SK-N-SH (cell line): ENCODE measurements at regions not wholly inside any gene's neighbourhood (a gene's known extent, or its start where the extent isn't known, plus 50 kb on each side); places are given as distances from the start of the nearest gene placed in this dataset.

Experiments
- CTCF ChIA-PET: fragments of 300-600, 350-600 bp; formaldehyde crosslinking; extraction: SDS; loops from one replicate; lab custom pipeline; 2021; lab: Yijun Ruan, JAX
- POLR2A ChIA-PET: fragments of 350-600 bp; sonication (Branson Sonifier 250); formaldehyde crosslinking; extraction: SDS; loops from one replicate; lab custom pipeline; 2020; ENCODE audit warnings: antibody characterized with exemption, inconsistent platforms; lab: Yijun Ruan, JAX
- DNase-seq: peaks from one replicate; pipeline ENCODE4 v3.0.0; 2012
- H2AFZ ChIP-seq: fragments of 200-600 bp; sonication (generic); 2 replicates; pipeline ENCODE4 v1.8.1; 2016; ENCODE audit warnings: antibody characterized with exemption, mild to moderate bottlenecking, low read depth
- H3F3A ChIP-seq: fragments of 200-600 bp; sonication (generic); replicated peaks from 2 replicates; pipeline ENCODE3; 2016; ENCODE audit warnings: antibody characterized with exemption, mild to moderate bottlenecking; ENCODE audit not compliant: insufficient read depth
- H3K27ac ChIP-seq, 2 experiments: fragments of 200-500 bp in 1 of 2; fragments of 200-600 bp in 1 of 2; sonication (Bioruptor generic) in 1 of 2; sonication (generic), shearing (Covaris generic) in 1 of 2; 2 replicates each; pipeline versions ENCODE4 v1.5.1 to v1.6.1; 2014 to 2016; ENCODE audit warnings: low read depth in 2 of 2, inconsistent platforms in 1 of 2, low read length in 1 of 2, mild to moderate bottlenecking in 1 of 2, mixed read lengths in 1 of 2
- H3K27me3 ChIP-seq: fragments of 200-600 bp; sonication (generic), shearing (Covaris generic); 2 replicates; pipeline ENCODE4 v1.6.1; 2016; ENCODE audit warnings: mixed run types; ENCODE audit not compliant: insufficient read depth
- H3K36me3 ChIP-seq, 2 experiments: fragments of 200-500 bp in 1 of 2; fragments of 200-600 bp in 1 of 2; sonication (Bioruptor generic) in 1 of 2; sonication (generic) in 1 of 2; replicated peaks in 1 of 2; 2 replicates each; pipeline versions ENCODE3 to v1.5.1; 2014 to 2016; ENCODE audit warnings: low read length in 1 of 2, mild to moderate bottlenecking in 1 of 2; ENCODE audit not compliant: insufficient read depth in 2 of 2, control insufficient read depth in 1 of 2
- H3K4me1 ChIP-seq, 2 experiments: fragments of 200-500 bp in 1 of 2; fragments of 200-600 bp in 1 of 2; sonication (Bioruptor generic) in 1 of 2; sonication (generic), shearing (Covaris generic) in 1 of 2; 2 replicates each; pipeline versions ENCODE4 v1.5.1 to v1.6.1; 2014 to 2016; ENCODE audit warnings: low read depth in 1 of 2, low read length in 1 of 2, mixed run types in 1 of 2; ENCODE audit not compliant: insufficient read depth in 2 of 2, control insufficient read depth in 1 of 2
- H3K4me2 ChIP-seq: fragments of 200-600 bp; sonication (generic), shearing (Covaris generic); 2 replicates; pipeline ENCODE4 v1.6.1; 2017; ENCODE audit warnings: mixed run types
- H3K4me3 ChIP-seq, 2 experiments: fragments of 200-500 bp in 1 of 2; fragments of 200-600 bp in 1 of 2; sonication (Bioruptor generic) in 1 of 2; sonication (generic), shearing (Covaris generic) in 1 of 2; 2 replicates each; pipeline versions ENCODE4 v1.5.1 to v1.8.1; 2014 to 2016; ENCODE audit warnings: low read depth in 2 of 2, inconsistent platforms in 1 of 2, low read length in 1 of 2, mild to moderate bottlenecking in 1 of 2, mixed read lengths in 1 of 2, moderate library complexity in 1 of 2
- H3K79me2 ChIP-seq: fragments of 200-600 bp; sonication (generic); 2 replicates; pipeline ENCODE4 v1.8.1; 2017; ENCODE audit warnings: mild to moderate bottlenecking; ENCODE audit not compliant: insufficient read depth
- H3K9ac ChIP-seq: fragments of 200-600 bp; sonication (generic); 2 replicates; pipeline ENCODE4 v1.6.1; 2017; ENCODE audit warnings: mixed run types
- H3K9me2 ChIP-seq: fragments of 200-600 bp; sonication (generic); 2 replicates; pipeline ENCODE4 v1.6.1; 2017; ENCODE audit warnings: mixed run types
- H3K9me3 ChIP-seq: fragments of 200-600 bp; sonication (generic); 2 replicates; pipeline ENCODE4 v1.6.1; 2017; ENCODE audit warnings: mixed run types, mild to moderate bottlenecking, moderate library complexity
- H4K20me1 ChIP-seq: fragments of 200-600 bp; sonication (generic); 2 replicates; pipeline ENCODE4 v1.6.1; 2017; ENCODE audit warnings: mild to moderate bottlenecking, mixed run types; ENCODE audit not compliant: insufficient read depth
- CHD2 ChIP-seq: fragments of 150-350 bp; IDR thresholded peaks from 2 replicates; pipeline ENCODE4 v1.6.1; 2018; ENCODE audit warnings: low read length; ENCODE audit not compliant: partially characterized antibody
- ELF1 ChIP-seq: IDR thresholded peaks from 2 replicates; pipeline ENCODE4 v1.4.0; 2012
- EP300 ChIP-seq, 2 experiments: IDR thresholded peaks; 2 replicates each; pipeline versions ENCODE4 v1.4.0 to v1.6.1; 2012; ENCODE audit warnings: borderline replicate concordance in 1 of 2, low read depth in 1 of 2, low read length in 1 of 2
- FOSL2 ChIP-seq: IDR thresholded peaks from 2 replicates; pipeline ENCODE4 v1.4.0; 2012; ENCODE audit warnings: low read depth, mild to moderate bottlenecking, moderate library complexity, borderline replicate concordance
- FOXJ3 ChIP-seq: sonication (generic); formaldehyde crosslinking; IDR thresholded peaks from 2 replicates; pipeline ENCODE4 v1.5.1; 2020; ENCODE audit warnings: mild to moderate bottlenecking, missing genetic modification reagents
- GABPA ChIP-seq: IDR thresholded peaks from 2 replicates; pipeline ENCODE4 v1.4.0; 2012; ENCODE audit warnings: low read depth, mild to moderate bottlenecking
- GATA2 ChIP-seq: sonication (generic); formaldehyde crosslinking; IDR thresholded peaks from 2 replicates; pipeline ENCODE4 v1.5.0; 2020; ENCODE audit warnings: mild to moderate bottlenecking, missing genetic modification reagents
- MEF2A ChIP-seq: IDR thresholded peaks from 2 replicates; pipeline ENCODE4 v1.4.0; 2012; ENCODE audit warnings: low read depth, borderline replicate concordance
- MXI1 ChIP-seq: IDR thresholded peaks from 2 replicates; pipeline ENCODE4 v1.6.1; 2012; ENCODE audit warnings: mild to moderate bottlenecking, low read depth, low read length, improper control_type of control experiment
- NFIC ChIP-seq: IDR thresholded peaks from 2 replicates; pipeline ENCODE4 v1.4.0; 2012; ENCODE audit warnings: borderline replicate concordance
- RFX5 ChIP-seq: IDR thresholded peaks from 2 replicates; pipeline ENCODE4 v1.6.1; 2012; ENCODE audit warnings: mild to moderate bottlenecking, improper control_type of control experiment, low read length
- SIN3A ChIP-seq: IDR thresholded peaks from 2 replicates; pipeline ENCODE4 v1.6.1; 2012; ENCODE audit warnings: low read depth, mild to moderate bottlenecking, low read length, moderate library complexity, borderline replicate concordance
- SMC3 ChIP-seq: IDR thresholded peaks from 2 replicates; pipeline ENCODE4 v1.6.1; 2012; ENCODE audit warnings: low read depth, low read length, improper control_type of control experiment
- TAF1 ChIP-seq: IDR thresholded peaks from 2 replicates; pipeline ENCODE4 v1.6.1; 2012; ENCODE audit warnings: low read depth, mild to moderate bottlenecking, low read length, moderate library complexity, borderline replicate concordance
- TCF12 ChIP-seq: IDR thresholded peaks from 2 replicates; pipeline ENCODE4 v1.4.0; 2012
- WGBS: methylation state at CpG from one replicate; pipeline ENCODE4 v1.1.6; 2017; ENCODE audit warnings: low lambda C conversion rate; 5-methylcytosine and 5-hydroxymethylcytosine counted together
- TF ChIP-seq, protein P1 (sequence below): fragments of 150-350 bp; IDR thresholded peaks from 2 replicates; pipeline ENCODE4 v1.6.1; 2016; ENCODE audit warnings: mild to moderate bottlenecking, low read depth, low read length
- TF ChIP-seq, protein P2 (sequence below): IDR thresholded peaks from 2 replicates; pipeline ENCODE4 v1.4.0; 2012; ENCODE audit warnings: low read depth
- TF ChIP-seq, protein P3 (sequence below): IDR thresholded peaks from 2 replicates; pipeline ENCODE4 v1.6.1; 2012; ENCODE audit warnings: mild to moderate bottlenecking, low read depth, low read length, moderate library complexity

DNA sequence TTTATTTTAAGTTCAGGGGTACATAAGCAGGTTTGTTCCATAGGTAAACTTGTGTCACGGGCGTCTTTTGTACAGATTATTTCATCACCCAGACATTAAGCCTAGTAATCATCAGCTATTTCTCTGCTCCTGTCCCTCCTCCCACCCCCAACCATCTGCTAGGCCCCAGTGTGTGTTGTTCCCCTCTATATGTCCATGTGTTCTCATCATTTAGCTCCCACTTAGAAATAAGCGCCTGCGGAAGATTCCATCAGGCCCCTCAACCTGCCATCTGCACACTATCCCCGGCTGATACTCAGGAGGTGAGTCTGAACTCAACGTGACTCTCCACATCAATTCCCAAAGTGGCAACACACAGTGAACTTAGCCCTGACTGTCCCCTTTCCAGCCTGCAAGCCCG is 228.0 kb upstream of the SYNDIG1 start:
- H3K9me3 ChIP-seq = no peaks in the 10 kb centered on the region
- no peak for TF ChIP-seq CHD2
- TF ChIP-seq, protein P1, sequence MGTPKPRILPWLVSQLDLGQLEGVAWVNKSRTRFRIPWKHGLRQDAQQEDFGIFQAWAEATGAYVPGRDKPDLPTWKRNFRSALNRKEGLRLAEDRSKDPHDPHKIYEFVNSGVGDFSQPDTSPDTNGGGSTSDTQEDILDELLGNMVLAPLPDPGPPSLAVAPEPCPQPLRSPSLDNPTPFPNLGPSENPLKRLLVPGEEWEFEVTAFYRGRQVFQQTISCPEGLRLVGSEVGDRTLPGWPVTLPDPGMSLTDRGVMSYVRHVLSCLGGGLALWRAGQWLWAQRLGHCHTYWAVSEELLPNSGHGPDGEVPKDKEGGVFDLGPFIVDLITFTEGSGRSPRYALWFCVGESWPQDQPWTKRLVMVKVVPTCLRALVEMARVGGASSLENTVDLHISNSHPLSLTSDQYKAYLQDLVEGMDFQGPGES = no peak
- no peak for TF ChIP-seq EP300 (IDR thresholded peaks at IDR 0.05; ENCODE audit: borderline replicate concordance in 1 of 2, low read depth in 1 of 2, low read length in 1 of 2)
- no peak for TF ChIP-seq TCF12
- no peak for TF ChIP-seq MEF2A
- no peak for TF ChIP-seq GABPA
- no peak for TF ChIP-seq MXI1
- TF ChIP-seq FOXJ3 (CRISPR knock-in tag) = no peak
- TF ChIP-seq NFIC = no peak
- no peak for TF ChIP-seq TAF1
- no peak for TF ChIP-seq GATA2 (CRISPR knock-in tag)
- TF ChIP-seq, protein P2, sequence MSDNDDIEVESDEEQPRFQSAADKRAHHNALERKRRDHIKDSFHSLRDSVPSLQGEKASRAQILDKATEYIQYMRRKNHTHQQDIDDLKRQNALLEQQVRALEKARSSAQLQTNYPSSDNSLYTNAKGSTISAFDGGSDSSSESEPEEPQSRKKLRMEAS = no peak
- TF ChIP-seq SMC3 = no peak
- TF ChIP-seq FOSL2 = no peak
- no peak for TF ChIP-seq SIN3A
- TF ChIP-seq ELF1 = no peak
- TF ChIP-seq, protein P3, sequence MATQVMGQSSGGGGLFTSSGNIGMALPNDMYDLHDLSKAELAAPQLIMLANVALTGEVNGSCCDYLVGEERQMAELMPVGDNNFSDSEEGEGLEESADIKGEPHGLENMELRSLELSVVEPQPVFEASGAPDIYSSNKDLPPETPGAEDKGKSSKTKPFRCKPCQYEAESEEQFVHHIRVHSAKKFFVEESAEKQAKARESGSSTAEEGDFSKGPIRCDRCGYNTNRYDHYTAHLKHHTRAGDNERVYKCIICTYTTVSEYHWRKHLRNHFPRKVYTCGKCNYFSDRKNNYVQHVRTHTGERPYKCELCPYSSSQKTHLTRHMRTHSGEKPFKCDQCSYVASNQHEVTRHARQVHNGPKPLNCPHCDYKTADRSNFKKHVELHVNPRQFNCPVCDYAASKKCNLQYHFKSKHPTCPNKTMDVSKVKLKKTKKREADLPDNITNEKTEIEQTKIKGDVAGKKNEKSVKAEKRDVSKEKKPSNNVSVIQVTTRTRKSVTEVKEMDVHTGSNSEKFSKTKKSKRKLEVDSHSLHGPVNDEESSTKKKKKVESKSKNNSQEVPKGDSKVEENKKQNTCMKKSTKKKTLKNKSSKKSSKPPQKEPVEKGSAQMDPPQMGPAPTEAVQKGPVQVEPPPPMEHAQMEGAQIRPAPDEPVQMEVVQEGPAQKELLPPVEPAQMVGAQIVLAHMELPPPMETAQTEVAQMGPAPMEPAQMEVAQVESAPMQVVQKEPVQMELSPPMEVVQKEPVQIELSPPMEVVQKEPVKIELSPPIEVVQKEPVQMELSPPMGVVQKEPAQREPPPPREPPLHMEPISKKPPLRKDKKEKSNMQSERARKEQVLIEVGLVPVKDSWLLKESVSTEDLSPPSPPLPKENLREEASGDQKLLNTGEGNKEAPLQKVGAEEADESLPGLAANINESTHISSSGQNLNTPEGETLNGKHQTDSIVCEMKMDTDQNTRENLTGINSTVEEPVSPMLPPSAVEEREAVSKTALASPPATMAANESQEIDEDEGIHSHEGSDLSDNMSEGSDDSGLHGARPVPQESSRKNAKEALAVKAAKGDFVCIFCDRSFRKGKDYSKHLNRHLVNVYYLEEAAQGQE = no peak
- TF ChIP-seq RFX5 = no peak
- TF ChIP-seq, all 33 proteins: peak for 0

More for the DNA sequence above, 228.0 kb upstream of the SYNDIG1 start:
- H3F3A ChIP-seq = no peaks in the 10 kb centered on the region
- DNase-seq = no peak
- H3K4me2 ChIP-seq = no peak overlapping the region
- H4K20me1 ChIP-seq = no peaks in the 10 kb centered on the region
- no peak overlapping the region for H2AFZ ChIP-seq
- H3K27ac ChIP-seq = no peak overlapping the region
- no peaks in the 10 kb centered on the region for H3K27me3 ChIP-seq
- no peaks in the 10 kb centered on the region for H3K36me3 ChIP-seq
- no peaks in the 10 kb centered on the region for H3K9me2 ChIP-seq
- H3K4me3 ChIP-seq = no peak overlapping the region
- POLR2A ChIA-PET = no interaction called here
- no peaks in the 10 kb centered on the region for H3K4me1 ChIP-seq
- H3K9ac ChIP-seq = no peak overlapping the region
- CTCF ChIA-PET = no interaction called here
- no peaks in the 10 kb centered on the region for H3K79me2 ChIP-seq
- 42% methylated on average over 7 of the region's 7 CpGs for WGBS
